ENCODE measurements at regions not wholly inside any gene's neighbourhood (a gene's known extent, or its start where the extent isn't known, plus 50 kb on each side); places are given as distances from the start of the nearest gene placed in this dataset.

DNA sequence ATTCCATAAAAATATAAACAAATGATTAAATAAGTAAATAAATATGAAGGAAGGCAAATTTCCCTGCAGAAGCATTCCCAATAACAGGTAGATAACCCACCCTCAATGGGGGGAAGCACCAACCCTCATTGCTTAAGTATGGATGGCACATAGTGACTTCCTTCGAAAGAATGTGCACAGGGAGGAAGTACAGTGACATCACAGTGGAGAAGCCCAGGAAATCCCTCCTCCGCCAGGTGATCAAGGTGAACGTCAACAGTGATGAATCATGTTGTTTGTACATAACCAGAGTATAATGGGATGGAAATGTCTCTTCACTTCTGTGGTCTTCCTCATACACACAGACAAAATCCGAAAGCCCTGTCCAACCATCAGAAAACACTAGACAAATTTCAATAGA is 267.9 kb downstream of the THBS2 start:
- Histone ChIP-seq H3K36me3 (ENCODE audit: control insufficient read depth, insufficient read depth, low read length) (no peaks in the 10 kb centered on the region), H3K4me1 (ENCODE audit: control insufficient read depth, insufficient read depth, low read length) (no peaks in the 10 kb centered on the region), H3K4me3 (ENCODE audit: low read length) (no peak overlapping the region), H3K27me3 (ENCODE audit: control insufficient read depth, insufficient read depth, low read length, poor library complexity, severe bottlenecking) (no peaks in the 10 kb centered on the region), H3K27ac (ENCODE audit: low read depth, low read length) (no peak overlapping the region), H3K9me3 (ENCODE audit: control insufficient read depth, low read length) (no peaks in the 10 kb centered on the region), H3K9ac (ENCODE audit: extremely low read depth, low read length, poor library complexity, severe bottlenecking) (no peak overlapping the region)
- 92 to 94% methylated on average over 3 to 4 of the region's 4 CpGs for WGBS, 2 experiments (ENCODE audit: insufficient coverage in 1 of 2, insufficient read length in 1 of 2)
- H3K4me1 Mint-ChIP-seq: no peaks in the 10 kb centered on the region
- H3K9me3 Mint-ChIP-seq: peaks cover 8% of the 10 kb centered on the region
- no peaks in the 10 kb centered on the region for H3K36me3 Mint-ChIP-seq (ENCODE audit: low read depth)
- no peak overlapping the region for H3K27ac Mint-ChIP-seq
- DNase-seq: no peak
- no peak overlapping the region for H3K4me3 Mint-ChIP-seq
- no peaks in the 10 kb centered on the region for H3K27me3 Mint-ChIP-seq (ENCODE audit: insufficient read depth)
- TF ChIP-seq CTCF (conservative IDR thresholded peaks at IDR 0.05): no peak

DNA sequence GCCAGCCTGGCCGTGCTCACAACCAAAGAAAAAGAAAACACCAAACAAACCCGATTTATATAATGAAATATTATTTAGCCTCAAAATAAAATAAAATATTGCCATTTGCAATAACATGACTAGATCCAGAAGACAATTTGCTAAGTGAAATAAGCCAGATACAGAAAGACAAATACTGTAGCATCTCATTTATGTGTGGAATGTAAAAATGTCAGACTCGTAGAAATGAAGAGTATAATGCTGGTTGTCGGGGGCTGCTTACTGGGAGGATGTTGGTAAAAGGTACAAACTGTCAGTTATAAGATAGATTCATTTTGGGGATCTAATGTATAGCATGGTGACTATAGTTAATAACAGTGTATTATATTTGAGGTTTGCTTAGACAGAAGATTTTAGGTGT is 269.7 kb downstream of the THBS2 start:
- no peaks in the 10 kb centered on the region for H3K36me3 Mint-ChIP-seq (ENCODE audit: low read depth)
- H3K27me3 ChIP-seq (ENCODE audit: control insufficient read depth, insufficient read depth, low read length, poor library complexity, severe bottlenecking): no peaks in the 10 kb centered on the region
- no peaks in the 10 kb centered on the region for H3K36me3 ChIP-seq (ENCODE audit: control insufficient read depth, insufficient read depth, low read length)
- peaks cover 15% of the 10 kb centered on the region for H3K9me3 Mint-ChIP-seq
- H3K9ac ChIP-seq (ENCODE audit: extremely low read depth, low read length, poor library complexity, severe bottlenecking): no peak overlapping the region
- no peak overlapping the region for H3K4me3 Mint-ChIP-seq
- H3K9me3 ChIP-seq (ENCODE audit: control insufficient read depth, low read length): no peaks in the 10 kb centered on the region
- H3K4me3 ChIP-seq (ENCODE audit: low read length): no peak overlapping the region
- no peak for TF ChIP-seq CTCF (conservative IDR thresholded peaks at IDR 0.05)
- H3K27me3 Mint-ChIP-seq (ENCODE audit: insufficient read depth): no peaks in the 10 kb centered on the region
- no peaks in the 10 kb centered on the region for H3K4me1 Mint-ChIP-seq
- H3K4me1 ChIP-seq (ENCODE audit: control insufficient read depth, insufficient read depth, low read length): no peaks in the 10 kb centered on the region
- DNase-seq: no peak
- no peak overlapping the region for H3K27ac Mint-ChIP-seq
- no peak overlapping the region for H3K27ac ChIP-seq (ENCODE audit: low read depth, low read length)
- 93% methylated on average over 2 to 3 of the region's 4 CpGs for WGBS, 2 experiments (ENCODE audit: insufficient coverage in 1 of 2, insufficient read length in 1 of 2)

DNA sequence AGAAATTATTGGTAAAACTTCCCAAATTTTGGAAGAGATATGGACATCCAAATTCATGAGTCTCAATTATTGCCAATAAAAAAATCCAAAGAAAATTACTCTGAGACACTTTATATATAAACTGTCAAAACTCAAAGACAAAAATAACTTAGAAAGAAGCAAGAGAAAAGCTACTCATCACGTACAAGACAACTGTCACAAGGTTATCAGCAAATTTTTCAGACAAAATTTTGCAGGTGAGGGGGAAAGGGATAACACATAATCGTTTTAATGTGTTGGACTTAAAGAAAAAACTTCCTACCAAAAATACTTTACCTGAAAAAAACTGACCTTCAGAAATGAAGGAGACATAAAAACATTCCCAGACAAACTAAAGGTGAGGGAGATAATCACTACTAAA is 272.5 kb downstream of the THBS2 start:
- DNase-seq: no peak
- TF ChIP-seq CTCF (conservative IDR thresholded peaks at IDR 0.05): no peak
- H3K36me3 Mint-ChIP-seq (ENCODE audit: low read depth): no peaks in the 10 kb centered on the region
- Histone ChIP-seq H3K4me3 (ENCODE audit: low read length) (no peak overlapping the region), H3K36me3 (ENCODE audit: control insufficient read depth, insufficient read depth, low read length) (no peaks in the 10 kb centered on the region), H3K9ac (ENCODE audit: extremely low read depth, low read length, poor library complexity, severe bottlenecking) (no peak overlapping the region), H3K9me3 (ENCODE audit: control insufficient read depth, low read length) (no peaks in the 10 kb centered on the region), H3K4me1 (ENCODE audit: control insufficient read depth, insufficient read depth, low read length) (no peaks in the 10 kb centered on the region), H3K27me3 (ENCODE audit: control insufficient read depth, insufficient read depth, low read length, poor library complexity, severe bottlenecking) (no peaks in the 10 kb centered on the region), H3K27ac (ENCODE audit: low read depth, low read length) (no peak overlapping the region)
- peaks cover 16% of the 10 kb centered on the region for H3K9me3 Mint-ChIP-seq
- no peaks in the 10 kb centered on the region for H3K27me3 Mint-ChIP-seq (ENCODE audit: insufficient read depth)
- H3K4me3 Mint-ChIP-seq: no peak overlapping the region
- no peaks in the 10 kb centered on the region for H3K4me1 Mint-ChIP-seq
- 86% methylated on average over 1 of the region's 2 CpGs; no CpG with 5 or more reads in 1 of the 2 experiments for WGBS, 2 experiments (ENCODE audit: insufficient coverage in 1 of 2, insufficient read length in 1 of 2)
- H3K27ac Mint-ChIP-seq: no peak overlapping the region

Measured in endodermal cell (in vitro differentiated cells).